CD4-positive, alpha-beta T cell (primary cell): ENCODE measurements at regions not wholly inside any gene's neighbourhood (a gene's known extent, or its start where the extent isn't known, plus 50 kb on each side); places are given as distances from the start of the nearest gene placed in this dataset.

Experiments
- ATAC-seq: fragments of 200-7000 bp; cut with Tn5 transposase; one replicate; pipeline ENCODE4 v1.10.0; 2022; ENCODE audit warnings: mild to moderate bottlenecking; ENCODE audit not compliant: poor library complexity
- CTCF ChIA-PET: fragments of 350-600 bp; sonication (Branson Sonifier 250); formaldehyde crosslinking; loops from one replicate; lab custom pipeline; 2021; ENCODE audit warnings: antibody characterized with exemption, inconsistent platforms; lab: Charles Lee
- POLR2A ChIA-PET: fragments of 350-600 bp; sonication (Branson Sonifier 250); formaldehyde crosslinking; loops from one replicate; lab custom pipeline; 2021; ENCODE audit warnings: antibody characterized with exemption, inconsistent platforms; lab: Charles Lee
- DNase-seq, 14 experiments: peaks; one replicate each; pipeline ENCODE4 v3.0.0-alpha.2; 2013 to 2020; ENCODE audit warnings: mixed read lengths in 2 of 14
- H3K27ac ChIP-seq, 2 donors: one replicate each; pipeline versions ENCODE4 v1.5.1 to v1.7.0; 2013; ENCODE audit warnings: low read length in 2 of 2, low read depth in 1 of 2, mild to moderate bottlenecking in 1 of 2
- H3K27me3 ChIP-seq, 2 experiments: 1 replicate in 1 of 2; 2 replicates in 1 of 2; pipeline versions ENCODE4 v1.6.1 to v1.7.0; 2013; ENCODE audit warnings: low read length in 2 of 2, control low read depth in 1 of 2, mild to moderate bottlenecking in 1 of 2, moderate library complexity in 1 of 2; ENCODE audit not compliant: insufficient read depth in 2 of 2, control insufficient read depth in 1 of 2
- H3K36me3 ChIP-seq: one replicate; pipeline ENCODE4 v1.6.1; 2013; ENCODE audit warnings: low read length, control low read depth; ENCODE audit not compliant: insufficient read depth
- H3K4me1 ChIP-seq: one replicate; pipeline ENCODE4 v1.6.1; 2013; ENCODE audit warnings: low read length, control low read depth; ENCODE audit not compliant: insufficient read depth
- H3K4me3 ChIP-seq: one replicate; pipeline ENCODE4 v1.5.1; 2013; ENCODE audit warnings: mild to moderate bottlenecking, low read length, moderate library complexity
- H3K9me3 ChIP-seq, 2 experiments: 1 replicate in 1 of 2; 2 replicates in 1 of 2; pipeline versions ENCODE4 v1.6.1 to v1.7.0; 2013; ENCODE audit warnings: low read length in 2 of 2, mild to moderate bottlenecking in 2 of 2, control low read depth in 1 of 2, moderate library complexity in 1 of 2; ENCODE audit not compliant: control insufficient read depth in 1 of 2, insufficient read depth in 1 of 2
- H3K27ac Mint-ChIP-seq: one replicate; pipeline ENCODE4 v1.8.0; 2020; ENCODE audit warnings: mixed read lengths
- H3K27me3 Mint-ChIP-seq: one replicate; pipeline ENCODE4 v1.8.0; 2021; ENCODE audit warnings: mixed read lengths
- H3K36me3 Mint-ChIP-seq: one replicate; pipeline ENCODE4 v1.8.0; 2021; ENCODE audit warnings: low read depth, mixed read lengths
- H3K4me1 Mint-ChIP-seq: one replicate; pipeline ENCODE4 v1.8.0; 2021; ENCODE audit warnings: low read depth, mixed read lengths
- H3K4me3 Mint-ChIP-seq: one replicate; pipeline ENCODE4 v1.8.0; 2020; ENCODE audit warnings: mild to moderate bottlenecking, mixed read lengths
- H3K9me3 Mint-ChIP-seq: one replicate; pipeline ENCODE4 v1.8.0; 2020; ENCODE audit warnings: mixed read lengths
- CTCF ChIP-seq: fragments of 200-600 bp; IDR thresholded peaks from one replicate; pipeline ENCODE4 v1.8.0; 2022; ENCODE audit warnings: antibody characterized with exemption, mild to moderate bottlenecking
- intact Hi-C, 2 experiments: fragments of 100-400 bp; cut with DNase I in 1 of 2; cut with micrococcal nuclease in 1 of 2; formaldehyde crosslinking; loops; one replicate each; pipeline versions ENCODE4 v1.15.1 to v1.9.0; 2023 to 2025; cut with DNase I, micrococcal nuclease

DNA sequence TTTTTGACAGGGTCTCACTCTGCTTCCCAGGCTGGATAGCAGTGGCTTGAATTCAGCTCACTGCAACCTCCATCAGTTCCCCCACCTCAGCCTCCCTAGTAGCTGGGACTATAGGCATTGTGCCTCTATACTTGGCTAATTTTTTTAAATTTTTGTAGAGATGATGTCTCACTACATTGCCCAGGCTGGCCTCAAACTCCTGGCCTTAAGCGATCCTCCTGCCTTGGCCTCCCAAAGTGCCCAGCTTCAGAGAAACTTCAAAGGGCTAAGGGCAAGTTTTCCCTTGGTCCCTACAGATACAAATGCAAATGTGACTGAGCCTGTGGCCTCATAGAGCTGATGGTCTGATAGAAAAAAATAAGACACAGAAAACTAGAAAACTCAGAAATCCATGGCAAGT lies 52.9 kb upstream of the PRRC2C start:
- Mint-ChIP-seq H3K27ac (no peak overlapping the region), H3K36me3 (no peaks in the 10 kb centered on the region), H3K4me1 (peaks cover 19% of the 10 kb centered on the region), H3K4me3 (no peak overlapping the region), H3K27me3 (no peaks in the 10 kb centered on the region), H3K9me3 (peaks cover 4% of the 10 kb centered on the region)
- peaks cover 11% of the 10 kb centered on the region for H3K4me1 ChIP-seq
- intact Hi-C loops: no loop called here
- TF ChIP-seq CTCF: no peak
- H3K27me3 ChIP-seq: no peaks in the 10 kb centered on the region
- no peak for ATAC-seq
- ChIA-PET POLR2A (no interaction called here), CTCF (no interaction called here)
- H3K9me3 ChIP-seq: peaks cover 0 to 5% of the 10 kb centered on the region in 2 experiments
- H3K36me3 ChIP-seq: no peaks in the 10 kb centered on the region
- no peak for DNase-seq
- no peak overlapping the region for H3K4me3 ChIP-seq
- no peak overlapping the region for H3K27ac ChIP-seq

- Histone ChIP-seq H3K9me3 (peaks cover 0 to 5% of the 10 kb centered on the region in 2 experiments), H3K27me3 (no peaks in the 10 kb centered on the region), H3K4me3 (no peak overlapping the region), H3K4me1 (peaks cover 11% of the 10 kb centered on the region), H3K36me3 (no peaks in the 10 kb centered on the region), H3K27ac (no peak overlapping the region)
- no peaks in the 10 kb centered on the region for H3K27me3 Mint-ChIP-seq
- ATAC-seq: no peak
- no peak for DNase-seq
- peaks cover 4% of the 10 kb centered on the region for H3K9me3 Mint-ChIP-seq
- H3K36me3 Mint-ChIP-seq: no peaks in the 10 kb centered on the region
- intact Hi-C loops: no loop called here
- no peak overlapping the region for H3K27ac Mint-ChIP-seq
- CTCF ChIA-PET: no interaction called here
- H3K4me3 Mint-ChIP-seq: no peak overlapping the region
- no peak for TF ChIP-seq CTCF
- POLR2A ChIA-PET: no interaction called here
- H3K4me1 Mint-ChIP-seq: peaks cover 19% of the 10 kb centered on the region
Observed at GRCh38 chr1:171433451-171433850, 51.9 kb upstream of the PRRC2C start.

DNA sequence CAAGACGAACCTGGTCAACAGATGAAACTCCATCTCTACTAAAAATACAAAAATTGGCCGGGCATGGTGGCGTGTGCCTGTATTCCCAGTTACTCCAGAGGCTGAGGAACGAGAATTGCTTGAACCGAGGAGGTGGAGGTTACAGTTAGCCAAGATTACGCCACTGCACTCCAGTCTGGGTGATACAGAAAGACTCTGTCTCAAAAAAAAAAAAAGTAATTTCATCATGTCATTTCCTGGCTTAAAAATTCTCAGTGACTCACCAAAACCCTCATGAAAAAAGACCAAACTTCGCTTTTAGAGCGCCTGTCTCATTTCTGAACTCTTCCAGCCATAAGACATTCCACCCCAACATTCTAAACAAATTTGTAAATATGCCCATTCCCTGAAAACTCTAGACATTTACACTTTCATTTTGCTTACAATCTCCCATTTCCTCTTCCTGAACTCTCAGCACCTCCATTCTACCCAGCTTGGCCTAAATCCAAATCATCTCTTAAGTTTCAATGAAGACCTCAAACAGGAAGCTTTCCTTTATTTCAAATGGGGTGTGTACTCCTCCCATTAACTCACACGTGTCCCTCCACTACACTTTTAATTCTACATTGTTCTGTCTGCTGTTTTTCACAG lies 50.5 kb upstream of the PRRC2C start:
- peak overlapping the region; percentile 80 for H3K27ac Mint-ChIP-seq
- H3K9me3 Mint-ChIP-seq: no peaks in the 10 kb centered on the region
- ATAC-seq (peak; percentile 73), DNase-seq (peak in 4 of 14 experiments; percentile 30 to 59 (median 43))
- peak overlapping the region; percentile 12 for H3K4me3 Mint-ChIP-seq
- Histone ChIP-seq H3K36me3 (no peaks in the 10 kb centered on the region), H3K4me3 (no peak overlapping the region), H3K27ac (peak overlapping the region in 1 of 2 donors; percentile 32), H3K27me3 (no peaks in the 10 kb centered on the region), H3K4me1 (peaks cover 11% of the 10 kb centered on the region), H3K9me3 (no peaks in the 10 kb centered on the region)
- CTCF ChIA-PET: no interaction called here
- H3K27me3 Mint-ChIP-seq: no peaks in the 10 kb centered on the region
- intact Hi-C loops: no loop called here
- TF ChIP-seq CTCF: no peak
- no peaks in the 10 kb centered on the region for H3K36me3 Mint-ChIP-seq
- POLR2A ChIA-PET: no interaction called here
- H3K4me1 Mint-ChIP-seq: peaks cover 19% of the 10 kb centered on the region
